T-helper 2 cell treated with Interferon-gamma antibody and Interleukin-4, amounts not matched to agents 5 μg/mL and 100 μg/mL, for 36 hours (primary cell): ENCODE measurements at regions not wholly inside any gene's neighbourhood (a gene's known extent, or its start where the extent isn't known, plus 50 kb on each side); places are given as distances from the start of the nearest gene placed in this dataset.

Source experiments
- DNase-seq: peaks from one replicate; pipeline ENCODE4 v3.0.0; 2021; ENCODE audit warnings: low spot score
- H3K27ac Mint-ChIP-seq: one replicate; pipeline ENCODE4 v1.8.0; 2021; ENCODE audit warnings: mild to moderate bottlenecking, mixed read lengths
- H3K27me3 Mint-ChIP-seq: one replicate; pipeline ENCODE4 v1.8.0; 2021; ENCODE audit warnings: low read depth, mixed read lengths
- H3K36me3 Mint-ChIP-seq: one replicate; pipeline ENCODE4 v1.8.0; 2021; ENCODE audit warnings: low read depth, mixed read lengths
- H3K4me1 Mint-ChIP-seq: one replicate; pipeline ENCODE4 v1.8.0; 2021; ENCODE audit warnings: low read depth, mixed read lengths
- H3K4me3 Mint-ChIP-seq: one replicate; pipeline ENCODE4 v1.8.0; 2022; ENCODE audit warnings: mild to moderate bottlenecking, moderate library complexity, mixed read lengths
- H3K9me3 Mint-ChIP-seq: one replicate; pipeline ENCODE4 v1.8.0; 2021; ENCODE audit warnings: mixed read lengths

DNA sequence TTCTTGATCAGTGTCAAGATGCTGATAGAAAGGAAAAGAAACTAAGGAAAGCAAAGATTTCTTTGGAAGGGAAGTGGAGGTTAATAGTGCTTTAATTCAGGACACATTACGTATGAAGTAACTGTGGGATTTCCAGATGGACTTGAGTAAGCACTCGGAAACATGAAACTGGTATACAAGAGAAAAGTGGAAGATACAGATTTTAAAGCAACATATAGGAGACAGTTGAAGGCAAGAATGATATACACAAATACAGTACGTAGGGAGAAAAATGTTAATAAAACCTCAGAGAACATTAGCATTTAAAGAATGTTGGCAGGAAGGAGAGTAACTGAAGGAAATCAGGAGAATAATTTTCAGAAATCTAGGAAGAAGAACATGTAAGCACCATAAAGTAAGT is 730.9 kb upstream of the ADGRL2 start:
- no peak overlapping the region for H3K27ac Mint-ChIP-seq
- no peaks in the 10 kb centered on the region for H3K4me1 Mint-ChIP-seq
- H3K27me3 Mint-ChIP-seq = no peaks in the 10 kb centered on the region
- H3K9me3 Mint-ChIP-seq = peaks cover 4% of the 10 kb centered on the region
- DNase-seq = no peak
- no peaks in the 10 kb centered on the region for H3K36me3 Mint-ChIP-seq
- no peak overlapping the region for H3K4me3 Mint-ChIP-seq

- DNase-seq = no peak
- H3K4me3 Mint-ChIP-seq = no peak overlapping the region
- peaks cover 4% of the 10 kb centered on the region for H3K9me3 Mint-ChIP-seq
- H3K27me3 Mint-ChIP-seq = no peaks in the 10 kb centered on the region
- no peaks in the 10 kb centered on the region for H3K4me1 Mint-ChIP-seq
- H3K36me3 Mint-ChIP-seq = no peaks in the 10 kb centered on the region
- no peak overlapping the region for H3K27ac Mint-ChIP-seq
Observed at GRCh38 chr1:81068726-81069125, 732.0 kb upstream of the ADGRL2 start.

DNA sequence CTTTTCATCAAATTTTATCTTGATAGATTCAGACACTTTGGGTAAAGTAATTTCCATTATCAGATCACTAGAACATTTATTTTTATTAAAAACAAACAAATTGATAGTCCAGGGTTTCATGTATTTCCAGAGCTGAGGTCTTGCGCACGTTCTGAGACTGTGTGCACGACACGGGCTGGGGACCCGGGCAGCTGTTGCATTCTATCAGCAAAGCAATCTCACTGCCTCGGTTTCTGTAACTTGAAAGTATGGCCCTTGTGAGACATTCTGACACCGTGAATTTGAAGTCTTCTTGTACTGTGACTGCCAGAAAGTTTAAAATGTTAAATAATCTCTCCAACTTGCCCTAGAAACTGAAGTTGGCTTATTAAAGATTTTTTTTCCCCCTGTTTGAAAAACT is 746.9 kb upstream of the ADGRL2 start:
- H3K27ac Mint-ChIP-seq = no peak overlapping the region
- no peaks in the 10 kb centered on the region for H3K27me3 Mint-ChIP-seq
- DNase-seq = no peak
- no peak overlapping the region for H3K4me3 Mint-ChIP-seq
- no peaks in the 10 kb centered on the region for H3K4me1 Mint-ChIP-seq
- no peaks in the 10 kb centered on the region for H3K36me3 Mint-ChIP-seq
- no peaks in the 10 kb centered on the region for H3K9me3 Mint-ChIP-seq

DNA sequence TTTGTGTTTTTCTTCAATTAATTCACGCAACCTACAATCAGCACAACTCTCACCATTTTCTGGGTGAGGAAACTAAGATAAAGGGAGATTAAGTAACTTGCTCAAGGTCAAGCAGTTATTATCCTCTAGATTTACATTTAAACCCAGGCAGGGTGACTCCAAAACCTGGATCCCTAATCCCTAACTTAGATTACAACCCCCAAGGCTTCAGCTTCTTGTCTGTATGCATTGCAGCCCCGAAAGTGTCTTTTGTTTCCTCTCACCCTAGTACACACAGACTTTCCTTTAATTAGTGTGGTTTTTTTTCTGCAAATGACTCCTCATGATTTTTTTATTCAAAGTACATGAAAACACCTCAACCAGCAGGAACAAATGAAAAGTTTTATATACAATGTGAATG is 748.6 kb upstream of the ADGRL2 start:
- H3K4me3 Mint-ChIP-seq = no peak overlapping the region
- H3K27me3 Mint-ChIP-seq = no peaks in the 10 kb centered on the region
- H3K36me3 Mint-ChIP-seq = no peaks in the 10 kb centered on the region
- no peak for DNase-seq
- H3K9me3 Mint-ChIP-seq = no peaks in the 10 kb centered on the region
- no peak overlapping the region for H3K27ac Mint-ChIP-seq
- H3K4me1 Mint-ChIP-seq = no peaks in the 10 kb centered on the region

DNA sequence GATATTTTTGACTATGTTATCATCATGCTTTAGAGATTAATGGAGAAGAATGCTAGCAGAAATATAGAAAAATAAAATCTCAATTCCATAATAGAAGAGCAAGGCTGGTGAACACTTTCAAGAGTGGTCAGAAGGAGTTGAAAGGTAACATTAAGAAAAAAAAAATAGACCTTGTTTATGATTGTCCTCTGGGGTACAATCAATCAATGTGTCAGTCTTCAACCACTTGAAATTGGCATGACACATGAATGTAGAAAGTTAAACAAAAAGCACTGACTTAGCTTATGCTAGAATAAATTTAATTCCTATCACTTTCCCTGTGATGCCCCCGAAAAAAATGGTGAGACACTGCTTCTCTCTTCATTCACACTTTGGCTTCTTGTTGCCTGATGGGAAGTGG is 750.3 kb upstream of the ADGRL2 start:
- no peaks in the 10 kb centered on the region for H3K9me3 Mint-ChIP-seq
- H3K36me3 Mint-ChIP-seq = no peaks in the 10 kb centered on the region
- no peak overlapping the region for H3K4me3 Mint-ChIP-seq
- H3K27ac Mint-ChIP-seq = no peak overlapping the region
- H3K4me1 Mint-ChIP-seq = no peaks in the 10 kb centered on the region
- DNase-seq = no peak
- no peaks in the 10 kb centered on the region for H3K27me3 Mint-ChIP-seq

DNA sequence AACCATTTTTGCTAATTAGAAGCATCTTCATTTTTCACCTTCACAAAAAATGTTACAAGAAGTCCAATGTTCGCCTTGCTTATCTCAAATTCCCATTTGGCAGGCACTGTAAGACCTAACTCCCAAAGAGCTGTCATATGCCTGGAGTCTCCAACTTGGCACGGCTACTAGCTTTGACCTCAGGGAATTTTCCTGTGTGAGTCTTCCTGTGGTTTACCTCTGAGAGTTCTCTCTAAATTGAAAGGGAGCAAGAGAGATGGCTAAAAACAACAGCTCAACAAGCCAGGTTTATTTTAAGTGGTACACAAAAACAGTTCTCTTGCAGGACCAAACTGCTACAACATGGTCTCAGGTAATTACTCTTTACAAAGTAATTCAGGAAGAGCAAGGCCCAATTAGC is 756.0 kb upstream of the ADGRL2 start:
- no peaks in the 10 kb centered on the region for H3K36me3 Mint-ChIP-seq
- peaks cover 6% of the 10 kb centered on the region for H3K9me3 Mint-ChIP-seq
- H3K27me3 Mint-ChIP-seq = no peaks in the 10 kb centered on the region
- no peak overlapping the region for H3K4me3 Mint-ChIP-seq
- no peak overlapping the region for H3K27ac Mint-ChIP-seq
- no peaks in the 10 kb centered on the region for H3K4me1 Mint-ChIP-seq
- no peak for DNase-seq

DNA sequence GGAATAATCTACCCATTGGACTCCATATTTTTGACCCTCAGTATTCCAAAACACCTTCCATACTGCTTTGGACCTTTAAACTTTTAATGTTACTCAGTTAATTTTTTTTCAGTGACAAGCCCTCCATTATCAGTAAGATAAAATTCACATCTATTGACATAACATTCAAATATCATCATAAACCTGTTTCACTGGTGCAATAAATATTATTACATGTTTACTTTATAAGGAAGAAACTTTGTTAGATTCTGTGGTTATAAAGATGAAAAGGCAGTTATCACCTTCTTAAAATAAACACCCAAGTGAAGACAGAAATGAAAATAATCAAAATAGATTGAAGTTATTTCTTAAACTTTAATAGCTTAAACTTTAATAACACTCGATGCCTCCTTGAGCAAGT is 758.5 kb upstream of the ADGRL2 start:
- Mint-ChIP-seq H3K4me1 (no peaks in the 10 kb centered on the region), H3K4me3 (no peak overlapping the region), H3K27me3 (no peaks in the 10 kb centered on the region), H3K36me3 (no peaks in the 10 kb centered on the region), H3K27ac (no peak overlapping the region), H3K9me3 (peaks cover 11% of the 10 kb centered on the region)
- no peak for DNase-seq

GRCh38 chr1:81034291-81034690 is 766.4 kb upstream of the ADGRL2 start:
- Mint-ChIP-seq H3K4me1 (no peaks in the 10 kb centered on the region), H3K27ac (no peak overlapping the region), H3K27me3 (no peaks in the 10 kb centered on the region), H3K4me3 (no peak overlapping the region), H3K9me3 (peaks cover 17% of the 10 kb centered on the region), H3K36me3 (no peaks in the 10 kb centered on the region)
- DNase-seq = no peak

GRCh38 chr1:81032973-81033425 is 767.7 kb upstream of the ADGRL2 start:
- Mint-ChIP-seq H3K36me3 (no peaks in the 10 kb centered on the region), H3K4me1 (no peaks in the 10 kb centered on the region), H3K4me3 (no peak overlapping the region), H3K9me3 (peaks cover 12% of the 10 kb centered on the region), H3K27me3 (no peaks in the 10 kb centered on the region), H3K27ac (no peak overlapping the region)
- no peak for DNase-seq

GRCh38 chr1:81032374-81032773 is 768.4 kb upstream of the ADGRL2 start:
- Mint-ChIP-seq H3K27me3 (no peaks in the 10 kb centered on the region), H3K27ac (no peak overlapping the region), H3K4me1 (no peaks in the 10 kb centered on the region), H3K9me3 (peaks cover 12% of the 10 kb centered on the region), H3K36me3 (no peaks in the 10 kb centered on the region), H3K4me3 (no peak overlapping the region)
- no peak for DNase-seq

- H3K27ac Mint-ChIP-seq = no peak overlapping the region
- no peak overlapping the region for H3K4me3 Mint-ChIP-seq
- no peak for DNase-seq
- H3K36me3 Mint-ChIP-seq = no peaks in the 10 kb centered on the region
- peaks cover 16% of the 10 kb centered on the region for H3K9me3 Mint-ChIP-seq
- no peaks in the 10 kb centered on the region for H3K27me3 Mint-ChIP-seq
- no peaks in the 10 kb centered on the region for H3K4me1 Mint-ChIP-seq
Observed at GRCh38 chr1:81030441-81030840, 770.3 kb upstream of the ADGRL2 start.

DNA sequence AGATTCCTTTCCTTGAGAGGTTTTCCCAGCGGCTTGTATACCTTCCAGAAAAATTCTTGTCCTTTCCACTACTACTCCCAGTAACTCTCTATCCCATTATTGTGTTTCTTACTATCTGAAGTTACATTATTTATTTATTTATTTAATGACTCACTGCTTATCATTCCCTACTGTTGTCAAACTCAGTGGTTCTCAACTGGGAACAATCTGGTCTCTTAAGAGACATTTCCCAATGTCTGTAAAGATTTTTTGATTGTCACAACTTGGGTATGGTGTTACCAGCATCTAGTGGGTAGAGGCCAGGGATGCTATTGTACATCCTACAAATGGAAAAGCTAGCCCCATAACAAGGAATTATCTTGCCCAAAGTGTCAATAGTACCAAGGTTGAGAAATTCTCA is 771.5 kb upstream of the ADGRL2 start:
- H3K9me3 Mint-ChIP-seq = peaks cover 12% of the 10 kb centered on the region
- H3K27ac Mint-ChIP-seq = no peak overlapping the region
- H3K4me1 Mint-ChIP-seq = no peaks in the 10 kb centered on the region
- H3K27me3 Mint-ChIP-seq = no peaks in the 10 kb centered on the region
- no peak for DNase-seq
- H3K36me3 Mint-ChIP-seq = no peaks in the 10 kb centered on the region
- no peak overlapping the region for H3K4me3 Mint-ChIP-seq

DNA sequence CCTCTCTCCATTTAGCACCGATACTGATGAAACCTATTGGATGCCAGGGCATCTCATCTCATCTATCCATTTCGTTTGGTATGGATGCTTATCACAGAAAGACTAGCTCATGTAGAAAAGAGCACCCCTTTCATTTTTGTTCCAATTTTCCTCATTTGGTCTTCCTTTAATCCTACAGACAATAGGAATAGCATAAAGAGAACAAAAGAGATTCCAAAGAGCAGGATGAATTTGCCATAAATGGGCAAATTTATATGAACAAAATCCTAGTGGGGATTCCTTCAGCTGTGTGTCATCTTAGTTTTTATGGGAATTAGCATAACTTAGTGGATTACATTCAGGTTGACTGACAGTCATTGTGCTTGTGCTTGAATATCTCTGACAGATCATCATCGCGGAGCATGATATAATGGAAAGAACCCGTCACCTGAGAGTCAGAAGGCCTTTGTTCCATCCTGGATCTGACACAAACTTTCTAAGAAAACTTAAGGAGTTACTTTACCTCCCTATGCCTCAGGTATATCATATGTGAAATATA is 777.5 kb upstream of the ADGRL2 start:
- DNase-seq = no peak
- Mint-ChIP-seq H3K27me3 (no peaks in the 10 kb centered on the region), H3K4me1 (no peaks in the 10 kb centered on the region), H3K27ac (no peak overlapping the region), H3K9me3 (peaks cover 11% of the 10 kb centered on the region), H3K36me3 (no peaks in the 10 kb centered on the region), H3K4me3 (no peak overlapping the region)

DNA sequence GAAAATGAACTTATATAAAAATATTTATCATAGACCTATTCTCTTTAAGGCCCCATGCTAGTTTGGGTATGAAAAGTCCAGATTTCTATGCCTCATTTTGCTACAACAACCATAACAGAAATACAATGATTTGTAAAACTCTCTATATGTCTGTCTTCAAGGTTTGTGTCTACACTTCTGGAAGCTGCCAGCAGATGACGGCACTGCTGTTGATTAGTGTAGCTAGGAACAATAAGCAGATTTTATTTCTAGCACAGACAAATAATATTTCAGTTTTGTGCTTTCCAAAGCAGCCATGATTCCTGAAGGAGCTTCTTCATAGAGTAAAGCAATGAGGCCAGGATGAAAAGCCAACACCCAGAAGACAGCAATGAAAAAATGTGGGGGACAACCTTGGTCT is 779.6 kb upstream of the ADGRL2 start:
- H3K27me3 Mint-ChIP-seq = no peaks in the 10 kb centered on the region
- H3K36me3 Mint-ChIP-seq = no peaks in the 10 kb centered on the region
- no peak overlapping the region for H3K4me3 Mint-ChIP-seq
- no peak for DNase-seq
- H3K27ac Mint-ChIP-seq = no peak overlapping the region
- peaks cover 24% of the 10 kb centered on the region for H3K9me3 Mint-ChIP-seq
- H3K4me1 Mint-ChIP-seq = no peaks in the 10 kb centered on the region

- no peaks in the 10 kb centered on the region for H3K4me1 Mint-ChIP-seq
- no peak overlapping the region for H3K4me3 Mint-ChIP-seq
- no peak for DNase-seq
- no peaks in the 10 kb centered on the region for H3K36me3 Mint-ChIP-seq
- peaks cover 22% of the 10 kb centered on the region for H3K9me3 Mint-ChIP-seq
- no peak overlapping the region for H3K27ac Mint-ChIP-seq
- H3K27me3 Mint-ChIP-seq = no peaks in the 10 kb centered on the region
Observed at GRCh38 chr1:81020506-81020905, 780.2 kb upstream of the ADGRL2 start.
